Occipital lobe (tissue), 1 donor: ENCODE measurements at regions not wholly inside any gene's neighbourhood (a gene's known extent, or its start where the extent isn't known, plus 50 kb on each side); places are given as distances from the start of the nearest gene placed in this dataset.

Source experiments
- DNase-seq: peaks from one replicate; lab custom pipeline; 2025; lab: John Stamatoyannopoulos, UW

GRCh38 chr6:163820171-163820570 is 405.7 kb downstream of the QKI start:
- DNase-seq: no peak

GRCh38 chr6:163818719-163819118 is 404.2 kb downstream of the QKI start:
- DNase-seq: no peak

- DNase-seq: no peak
These were observed 401.9 kb downstream of the QKI start for GRCh38 chr6:163816441-163816840.

DNA sequence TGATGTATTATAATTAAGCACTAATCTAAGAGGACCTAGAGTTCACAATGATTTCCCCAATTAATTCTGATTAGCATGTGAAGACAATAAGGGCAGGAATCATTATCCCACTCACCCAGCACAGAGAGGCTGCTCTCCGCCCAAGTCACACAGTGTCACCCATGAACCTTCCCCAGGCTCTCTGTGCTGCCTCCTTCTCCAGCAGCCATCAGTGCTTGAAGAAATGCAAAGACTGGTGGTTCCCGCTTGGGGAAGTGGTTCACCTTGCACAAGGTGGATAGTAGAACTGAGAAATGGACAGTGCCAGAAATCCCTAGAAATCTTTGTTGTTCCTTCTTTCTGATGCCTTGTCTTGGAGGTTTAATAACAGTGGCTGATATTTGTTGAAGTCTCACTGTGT is 401.3 kb downstream of the QKI start:
- DNase-seq: no peak

GRCh38 chr6:163814494-163815364 is 400.2 kb downstream of the QKI start:
- no peak for DNase-seq

DNA sequence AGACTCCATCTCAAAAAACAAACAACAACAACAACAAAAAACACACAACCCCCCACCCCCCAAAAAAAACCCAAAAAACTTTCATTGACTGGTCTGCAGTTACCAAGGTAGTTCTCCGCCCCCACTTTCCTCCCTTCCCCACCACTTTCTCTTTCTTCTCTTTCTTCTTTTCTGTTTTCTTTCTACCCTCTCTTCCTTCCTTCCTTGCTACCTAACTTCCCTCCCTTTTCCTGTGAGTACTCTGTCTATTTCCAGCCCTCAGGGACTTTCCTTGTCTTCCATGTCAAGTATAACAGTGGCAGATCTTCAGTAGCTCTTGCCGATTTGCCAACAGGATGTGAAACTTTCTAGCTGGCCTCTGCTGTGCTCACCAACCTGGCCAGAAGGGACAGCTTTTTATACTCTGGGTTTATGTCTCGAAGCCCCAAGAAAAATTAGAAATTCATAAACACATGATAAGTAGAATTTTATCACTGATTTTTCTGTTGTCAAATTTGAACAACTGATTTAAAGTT is 399.5 kb downstream of the QKI start:
- DNase-seq: no peak

DNA sequence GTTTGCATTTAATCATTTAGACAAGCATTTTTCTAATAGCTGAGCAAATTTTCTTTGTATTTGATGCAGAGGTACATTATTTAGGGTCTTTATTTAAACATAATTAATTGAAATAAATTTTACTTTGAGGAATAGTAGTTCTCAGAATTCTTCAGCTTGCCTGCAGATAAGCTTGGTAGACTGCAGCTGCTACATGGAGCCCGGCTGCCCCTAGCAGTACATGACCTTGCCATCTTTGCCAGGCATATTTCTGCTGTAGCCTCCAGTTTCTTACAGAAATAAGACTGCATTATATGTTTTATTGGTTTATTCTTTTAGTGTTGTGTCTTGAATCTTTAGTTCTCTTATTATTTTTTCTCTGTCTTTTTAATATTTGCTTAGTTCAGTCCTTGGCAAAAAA is 396.8 kb downstream of the QKI start:
- no peak for DNase-seq

DNA sequence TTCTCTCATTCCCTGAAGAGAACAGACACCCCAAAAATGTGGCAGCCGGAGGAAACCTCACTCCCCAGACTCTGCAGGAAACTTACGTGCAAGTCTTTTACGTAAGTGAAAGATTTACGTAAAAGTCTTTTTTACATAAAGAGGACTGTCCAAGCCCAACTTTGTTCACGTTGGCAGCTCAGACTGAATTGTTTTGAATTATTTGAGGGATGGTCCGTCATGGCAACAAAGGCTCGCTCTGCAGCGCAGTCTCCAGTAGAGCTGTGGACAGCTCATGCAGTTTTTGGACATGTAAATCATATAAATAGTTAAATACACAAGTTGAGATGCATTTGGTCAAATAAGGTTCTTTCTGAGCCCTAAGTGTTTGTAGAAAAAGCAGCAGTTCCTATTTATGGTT is 394.8 kb downstream of the QKI start:
- DNase-seq: no peak

- DNase-seq: no peak
These were observed 394.4 kb downstream of the QKI start for GRCh38 chr6:163808871-163809270.

GRCh38 chr6:163808231-163808630 is 393.7 kb downstream of the QKI start:
- no peak for DNase-seq

GRCh38 chr6:163806755-163807499 is 392.4 kb downstream of the QKI start:
- DNase-seq: no peak

GRCh38 chr6:163804991-163805390 is 390.5 kb downstream of the QKI start:
- DNase-seq: no peak

- no peak for DNase-seq
These were observed 387.7 kb downstream of the QKI start for GRCh38 chr6:163802267-163802666.

DNA sequence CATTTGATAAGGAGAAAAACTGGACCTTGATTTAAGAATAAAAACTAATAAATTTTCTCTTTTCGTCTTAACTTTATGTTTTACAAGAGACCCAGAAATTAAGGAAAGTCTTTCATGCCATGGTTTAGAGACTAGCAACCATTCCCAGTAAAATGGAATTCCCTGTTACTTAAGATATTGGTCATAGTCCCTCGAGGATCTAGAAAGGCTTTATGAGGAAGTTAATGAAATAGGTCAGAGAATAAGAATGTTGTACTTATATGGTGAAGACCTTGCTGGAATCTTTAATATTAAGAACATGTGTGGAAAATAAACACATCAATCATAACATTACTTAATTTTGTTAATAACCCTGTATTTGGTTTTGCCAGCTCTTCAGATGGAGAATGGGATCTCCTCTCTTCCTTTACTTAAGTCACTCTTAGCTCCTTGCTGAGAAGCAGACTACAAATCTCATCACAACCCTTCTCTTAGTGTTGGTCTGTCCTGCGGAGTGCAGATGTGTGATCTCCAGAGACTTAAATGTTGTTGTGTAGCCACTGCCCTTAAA is 382.9 kb downstream of the QKI start:
- DNase-seq: no peak

GRCh38 chr6:163793011-163793983 is 378.8 kb downstream of the QKI start:
- no peak for DNase-seq

GRCh38 chr6:163790266-163790840 is 375.8 kb downstream of the QKI start:
- DNase-seq: no peak

- no peak for DNase-seq
These were observed 374.8 kb downstream of the QKI start for GRCh38 chr6:163789199-163789810.

DNA sequence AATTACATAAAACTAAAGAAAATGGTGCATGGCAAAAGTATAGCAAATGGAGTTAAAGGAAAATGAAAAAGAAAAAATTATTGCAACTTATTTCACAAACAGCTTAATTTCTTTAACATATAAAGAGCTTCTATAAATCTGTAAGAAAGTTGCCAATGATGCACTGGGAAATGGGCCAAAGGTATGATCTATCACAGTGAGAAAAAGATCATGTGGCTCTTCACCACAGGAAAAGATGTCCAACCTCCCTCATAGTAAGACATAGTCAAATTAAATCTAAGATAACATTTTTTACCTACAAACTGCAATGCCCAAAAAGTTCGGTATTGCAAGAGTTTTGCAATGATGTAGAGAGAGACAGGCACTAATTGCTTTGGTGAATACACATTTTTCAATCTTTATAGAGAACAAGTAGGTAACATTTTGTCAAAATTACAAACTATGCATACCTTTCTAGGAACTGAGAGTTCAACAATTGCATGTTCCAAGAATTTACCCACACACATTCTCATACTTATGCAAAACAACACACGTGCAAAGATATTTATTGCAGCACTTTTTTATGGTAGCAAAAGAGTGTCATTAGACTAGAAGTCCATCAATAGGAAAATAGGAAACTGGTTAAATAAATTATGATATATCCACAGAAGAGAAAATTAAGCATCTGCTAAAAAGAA is 372.6 kb downstream of the QKI start:
- DNase-seq: no peak

GRCh38 chr6:163782436-163783003 is 368.0 kb downstream of the QKI start:
- DNase-seq: no peak
